ENCODE measurements at regions not wholly inside any gene's neighbourhood (a gene's known extent, or its start where the extent isn't known, plus 50 kb on each side); places are given as distances from the start of the nearest gene placed in this dataset.
"Not testable (repeated sequence)": the region's sequence is repeated elsewhere in the genome, so short reads cannot be mapped to it uniquely, and the experiment has no call there.

GRCh38 chr14:31911160-31911559, 165.9 kb upstream of the ARHGAP5 start:
- Mint-ChIP-seq H3K27ac (no peak overlapping the region), H3K36me3 (peaks cover 7% of the 10 kb centered on the region), H3K4me3 (no peak overlapping the region), H3K4me1 (no peaks in the 10 kb centered on the region), H3K9me3 (peaks cover 23% of the 10 kb centered on the region), H3K27me3 (peaks cover 3% of the 10 kb centered on the region)

- peaks cover 23% of the 10 kb centered on the region for H3K9me3 Mint-ChIP-seq
- peaks cover 1% of the 10 kb centered on the region for H3K27me3 Mint-ChIP-seq
- H3K27ac Mint-ChIP-seq, result no peak overlapping the region
- peaks cover 7% of the 10 kb centered on the region for H3K36me3 Mint-ChIP-seq
- no peak overlapping the region for H3K4me3 Mint-ChIP-seq
- no peaks in the 10 kb centered on the region for H3K4me1 Mint-ChIP-seq
Measured at GRCh38 chr14:31913370-31913769, 163.7 kb upstream of the ARHGAP5 start.

- not testable (repeated sequence) for H3K9me3 Mint-ChIP-seq, H3K4me3 Mint-ChIP-seq
Measured at GRCh38 chr14:31918289-31918688, 158.8 kb upstream of the ARHGAP5 start.

GRCh38 chr14:31920001-31920400, 157.1 kb upstream of the ARHGAP5 start:
- Mint-ChIP-seq H3K4me3 (no peak overlapping the region), H3K27ac (no peak overlapping the region), H3K4me1 (no peaks in the 10 kb centered on the region), H3K9me3 (no peaks in the 10 kb centered on the region), H3K27me3 (peaks cover 1% of the 10 kb centered on the region), H3K36me3 (no peaks in the 10 kb centered on the region)

More at GRCh38 chr14:31918289-31918688, 158.8 kb upstream of the ARHGAP5 start:
- not testable (repeated sequence) for H3K27me3 Mint-ChIP-seq, H3K4me1 Mint-ChIP-seq, H3K36me3 Mint-ChIP-seq, H3K27ac Mint-ChIP-seq

GRCh38 chr14:31920989-31921650, 156.0 kb upstream of the ARHGAP5 start:
- Mint-ChIP-seq H3K27ac (no peak overlapping the region), H3K9me3 (no peaks in the 10 kb centered on the region), H3K27me3 (no peaks in the 10 kb centered on the region), H3K36me3 (no peaks in the 10 kb centered on the region), H3K4me1 (no peaks in the 10 kb centered on the region), H3K4me3 (no peak overlapping the region)

GRCh38 chr14:31921721-31922120, 155.4 kb upstream of the ARHGAP5 start:
- Mint-ChIP-seq H3K4me1 (no peaks in the 10 kb centered on the region), H3K9me3 (no peaks in the 10 kb centered on the region), H3K27ac (no peak overlapping the region), H3K36me3 (no peaks in the 10 kb centered on the region), H3K4me3 (no peak overlapping the region), H3K27me3 (no peaks in the 10 kb centered on the region)

GRCh38 chr14:31926123-31926522, 151.0 kb upstream of the ARHGAP5 start:
- Mint-ChIP-seq H3K4me3 (no peak overlapping the region), H3K27me3 (no peaks in the 10 kb centered on the region), H3K36me3 (no peaks in the 10 kb centered on the region), H3K4me1 (peaks cover 9% of the 10 kb centered on the region), H3K27ac (no peak overlapping the region), H3K9me3 (no peaks in the 10 kb centered on the region)

GRCh38 chr14:31926652-31927347, 150.3 kb upstream of the ARHGAP5 start:
- H3K9me3 Mint-ChIP-seq, result no peaks in the 10 kb centered on the region
- H3K27me3 Mint-ChIP-seq, result no peaks in the 10 kb centered on the region
- no peak overlapping the region for H3K27ac Mint-ChIP-seq
- H3K36me3 Mint-ChIP-seq, result no peaks in the 10 kb centered on the region
- H3K4me1 Mint-ChIP-seq, result peaks cover 9% of the 10 kb centered on the region
- no peak overlapping the region for H3K4me3 Mint-ChIP-seq

- H3K27ac Mint-ChIP-seq, result peak overlapping the region; percentile 9
- peaks cover 9% of the 10 kb centered on the region for H3K4me1 Mint-ChIP-seq
- no peaks in the 10 kb centered on the region for H3K27me3 Mint-ChIP-seq
- H3K9me3 Mint-ChIP-seq, result no peaks in the 10 kb centered on the region
- no peak overlapping the region for H3K4me3 Mint-ChIP-seq
- no peaks in the 10 kb centered on the region for H3K36me3 Mint-ChIP-seq
Measured at GRCh38 chr14:31927348-31927832, 149.7 kb upstream of the ARHGAP5 start.

- no peak overlapping the region for H3K27ac Mint-ChIP-seq
Measured at GRCh38 chr14:31930070-31930469, 147.0 kb upstream of the ARHGAP5 start.

GRCh38 chr14:31930493-31931240, 146.4 kb upstream of the ARHGAP5 start:
- Mint-ChIP-seq H3K27ac (no peak overlapping the region), H3K9me3 (no peaks in the 10 kb centered on the region), H3K36me3 (no peaks in the 10 kb centered on the region), H3K4me1 (peaks cover 16% of the 10 kb centered on the region), H3K4me3 (no peak overlapping the region), H3K27me3 (no peaks in the 10 kb centered on the region)

More at GRCh38 chr14:31930070-31930469, 147.0 kb upstream of the ARHGAP5 start:
- Mint-ChIP-seq H3K27me3 (no peaks in the 10 kb centered on the region), H3K9me3 (no peaks in the 10 kb centered on the region), H3K4me3 (no peak overlapping the region), H3K4me1 (peaks cover 13% of the 10 kb centered on the region), H3K36me3 (no peaks in the 10 kb centered on the region)

- Mint-ChIP-seq H3K27me3 (no peaks in the 10 kb centered on the region), H3K27ac (no peak overlapping the region), H3K4me3 (no peak overlapping the region), H3K36me3 (no peaks in the 10 kb centered on the region), H3K4me1 (peaks cover 15% of the 10 kb centered on the region), H3K9me3 (no peaks in the 10 kb centered on the region)
Measured at GRCh38 chr14:31932675-31933074, 144.4 kb upstream of the ARHGAP5 start.

- H3K4me3 Mint-ChIP-seq, result no peak overlapping the region
- H3K36me3 Mint-ChIP-seq, result no peaks in the 10 kb centered on the region
- H3K27me3 Mint-ChIP-seq, result no peaks in the 10 kb centered on the region
- H3K9me3 Mint-ChIP-seq, result no peaks in the 10 kb centered on the region
- H3K4me1 Mint-ChIP-seq, result peaks cover 17% of the 10 kb centered on the region
- H3K27ac Mint-ChIP-seq, result no peak overlapping the region
Measured at GRCh38 chr14:31933716-31934115, 143.4 kb upstream of the ARHGAP5 start.

- H3K4me3 Mint-ChIP-seq, result no peak overlapping the region
- no peaks in the 10 kb centered on the region for H3K9me3 Mint-ChIP-seq
- H3K27me3 Mint-ChIP-seq, result no peaks in the 10 kb centered on the region
- peaks cover 17% of the 10 kb centered on the region for H3K4me1 Mint-ChIP-seq
- no peaks in the 10 kb centered on the region for H3K36me3 Mint-ChIP-seq
- H3K27ac Mint-ChIP-seq, result no peak overlapping the region
Measured at GRCh38 chr14:31934767-31935266, 142.3 kb upstream of the ARHGAP5 start.

GRCh38 chr14:31935391-31935790, 141.7 kb upstream of the ARHGAP5 start:
- no peak overlapping the region for H3K4me3 Mint-ChIP-seq
- H3K36me3 Mint-ChIP-seq, result no peaks in the 10 kb centered on the region
- H3K9me3 Mint-ChIP-seq, result no peaks in the 10 kb centered on the region
- peaks cover 17% of the 10 kb centered on the region for H3K4me1 Mint-ChIP-seq
- peak overlapping the region; percentile 43 for H3K27ac Mint-ChIP-seq
- no peaks in the 10 kb centered on the region for H3K27me3 Mint-ChIP-seq

- Mint-ChIP-seq H3K4me1 (peaks cover 17% of the 10 kb centered on the region), H3K27ac (no peak overlapping the region), H3K9me3 (no peaks in the 10 kb centered on the region), H3K4me3 (no peak overlapping the region), H3K27me3 (no peaks in the 10 kb centered on the region), H3K36me3 (no peaks in the 10 kb centered on the region)
Measured at GRCh38 chr14:31936115-31936514, 141.0 kb upstream of the ARHGAP5 start.
